ENCODE measurements at regions not wholly inside any gene's neighbourhood (a gene's known extent, or its start where the extent isn't known, plus 50 kb on each side); places are given as distances from the start of the nearest gene placed in this dataset.

GRCh38 chr5:144598451-144599068 is 427.9 kb downstream of the KCTD16 start:
- H4K20me1 ChIP-seq (replicated peaks; ENCODE audit: insufficient read depth): no peaks in the 10 kb centered on the region
- H3K27me3 Mint-ChIP-seq (ENCODE audit: insufficient read depth, low read depth, poor library complexity): peaks cover 3% of the 10 kb centered on the region
- no peaks in the 10 kb centered on the region for H3K4me1 ChIP-seq (ENCODE audit: insufficient read depth)
- H3K27me3 ChIP-seq (ENCODE audit: insufficient read depth): peaks cover 6% of the 10 kb centered on the region; the same call in 1 of the 2 replicates
- no peak overlapping the region for H3K27ac Mint-ChIP-seq
- H3K36me3 Mint-ChIP-seq (ENCODE audit: low read depth): no peaks in the 10 kb centered on the region
- ATAC-seq (peak; percentile 91), DNase-seq (ENCODE audit: low spot score) (peak; percentile 56)
- peak overlapping the region; percentile 40; the same call in 1 of the 2 replicates for H3K4me3 ChIP-seq
- H3K27ac ChIP-seq (ENCODE audit: low read depth): no peak overlapping the region
- peaks cover 4% of the 10 kb centered on the region; the same call in 1 of the 2 replicates for H3K9me2 ChIP-seq (ENCODE audit: insufficient read depth)
- no peaks in the 10 kb centered on the region for H3F3A ChIP-seq (replicated peaks; ENCODE audit: low read depth)
- H2AFZ ChIP-seq: peak overlapping the region; percentile 91
- no peak overlapping the region for H3K4me3 Mint-ChIP-seq
- no peaks in the 10 kb centered on the region for H3K79me2 ChIP-seq (replicated peaks; ENCODE audit: insufficient read depth)
- no peak for TF ChIP-seq REST (IDR thresholded peaks at IDR 0.05; ENCODE audit: unreplicated experiment)
- no peak for TF ChIP-seq EZH2 (IDR thresholded peaks at IDR 0.05; ENCODE audit: low read depth, unreplicated experiment)
- TF ChIP-seq NANOG (IDR thresholded peaks at IDR 0.05; ENCODE audit: borderline replicate concordance): no peak
- TF ChIP-seq ZNF462 (CRISPR knock-in tag; IDR thresholded peaks at IDR 0.05): no peak
- TF ChIP-seq, protein P1, sequence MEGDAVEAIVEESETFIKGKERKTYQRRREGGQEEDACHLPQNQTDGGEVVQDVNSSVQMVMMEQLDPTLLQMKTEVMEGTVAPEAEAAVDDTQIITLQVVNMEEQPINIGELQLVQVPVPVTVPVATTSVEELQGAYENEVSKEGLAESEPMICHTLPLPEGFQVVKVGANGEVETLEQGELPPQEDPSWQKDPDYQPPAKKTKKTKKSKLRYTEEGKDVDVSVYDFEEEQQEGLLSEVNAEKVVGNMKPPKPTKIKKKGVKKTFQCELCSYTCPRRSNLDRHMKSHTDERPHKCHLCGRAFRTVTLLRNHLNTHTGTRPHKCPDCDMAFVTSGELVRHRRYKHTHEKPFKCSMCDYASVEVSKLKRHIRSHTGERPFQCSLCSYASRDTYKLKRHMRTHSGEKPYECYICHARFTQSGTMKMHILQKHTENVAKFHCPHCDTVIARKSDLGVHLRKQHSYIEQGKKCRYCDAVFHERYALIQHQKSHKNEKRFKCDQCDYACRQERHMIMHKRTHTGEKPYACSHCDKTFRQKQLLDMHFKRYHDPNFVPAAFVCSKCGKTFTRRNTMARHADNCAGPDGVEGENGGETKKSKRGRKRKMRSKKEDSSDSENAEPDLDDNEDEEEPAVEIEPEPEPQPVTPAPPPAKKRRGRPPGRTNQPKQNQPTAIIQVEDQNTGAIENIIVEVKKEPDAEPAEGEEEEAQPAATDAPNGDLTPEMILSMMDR (conservative IDR thresholded peaks at IDR 0.05; ENCODE audit: low read depth in 2 of 2): no peak
- TF ChIP-seq ZNF331 (CRISPR knock-in tag; IDR thresholded peaks at IDR 0.05; ENCODE audit: low read depth): no peak
- no peak for TF ChIP-seq EZH2phosphoT487 (IDR thresholded peaks at IDR 0.05; ENCODE audit: unreplicated experiment)
- no peak for TF ChIP-seq ETS1 (IDR thresholded peaks at IDR 0.05)
- TF ChIP-seq CREB1 (CRISPR knock-in tag; IDR thresholded peaks at IDR 0.05; ENCODE audit: low read depth): no peak
- TF ChIP-seq POLR2AphosphoS5 (IDR thresholded peaks at IDR 0.05; ENCODE audit: low read depth): no peak
- H3K4me2 ChIP-seq: peak overlapping the region; percentile 73
- H3K36me3 ChIP-seq (ENCODE audit: insufficient read depth): no peaks in the 10 kb centered on the region
- peaks cover 4% of the 10 kb centered on the region; the same call in 1 of the 3 replicates for H3K9me3 Mint-ChIP-seq
- H3K4me1 Mint-ChIP-seq: peaks cover 8% of the 10 kb centered on the region; the same call in 2 of the 3 replicates

All from GM23338 (cell line).